ENCODE measurements at regions not wholly inside any gene's neighbourhood (a gene's known extent, or its start where the extent isn't known, plus 50 kb on each side); places are given as distances from the start of the nearest gene placed in this dataset.

- WGBS, 4 donors = 77 to 84% (median 84%) methylated on average over 6 of the region's 6 CpGs
- Histone ChIP-seq H3K27me3 (no peaks in the 10 kb centered on the region), H3K4me1 (no peaks in the 10 kb centered on the region), H3K4me3 (no peak overlapping the region), H3K9me3 (no peaks in the 10 kb centered on the region), H3K36me3 (no peaks in the 10 kb centered on the region), H3K27ac (no peak overlapping the region)
- no peak for TF ChIP-seq POLR2A (IDR thresholded peaks at IDR 0.05)
- TF ChIP-seq CTCF (IDR thresholded peaks at IDR 0.05) = no peak
- intact Hi-C loops (cut with DNase I) = no loop called here
- ATAC-seq = no peak
- DNase-seq = no peak
Measured at GRCh38 chr20:55774628-55775027, 230.7 kb downstream of the CBLN4 start.

GRCh38 chr20:55761797-55762196 is 243.5 kb downstream of the CBLN4 start:
- ATAC-seq (no peak), DNase-seq (no peak)
- H3K27ac ChIP-seq = no peak overlapping the region
- TF ChIP-seq POLR2A (IDR thresholded peaks at IDR 0.05) (no peak), CTCF (IDR thresholded peaks at IDR 0.05) (no peak)
- H3K27me3 ChIP-seq = no peaks in the 10 kb centered on the region
- H3K4me3 ChIP-seq = no peak overlapping the region
- H3K36me3 ChIP-seq = no peaks in the 10 kb centered on the region
- peaks cover 0 to 7% (median 0%) of the 10 kb centered on the region in 12 donors for H3K9me3 ChIP-seq
- H3K4me1 ChIP-seq = no peaks in the 10 kb centered on the region
- intact Hi-C loops (cut with DNase I) = no loop called here

GRCh38 chr20:55761100-55761499 is 244.2 kb downstream of the CBLN4 start:
- intact Hi-C loops (cut with DNase I) = no loop called here
- no peak for DNase-seq
- H3K9me3 ChIP-seq = peaks cover 0 to 7% (median 0%) of the 10 kb centered on the region in 12 donors
- no peak for TF ChIP-seq CTCF (IDR thresholded peaks at IDR 0.05)
- no peak for TF ChIP-seq POLR2A (IDR thresholded peaks at IDR 0.05)
- no peak overlapping the region for H3K27ac ChIP-seq
- H3K27me3 ChIP-seq = no peaks in the 10 kb centered on the region
- H3K4me1 ChIP-seq = no peaks in the 10 kb centered on the region
- WGBS, 4 donors = 40 to 52% (median 48%) methylated on average over 3 of the region's 3 CpGs
- no peaks in the 10 kb centered on the region for H3K36me3 ChIP-seq
- H3K4me3 ChIP-seq = no peak overlapping the region
- ATAC-seq = no peak

- H3K4me1 ChIP-seq = no peaks in the 10 kb centered on the region
- DNase-seq (no peak), ATAC-seq (no peak)
- H3K27me3 ChIP-seq = no peaks in the 10 kb centered on the region
- TF ChIP-seq POLR2A (IDR thresholded peaks at IDR 0.05) (no peak), CTCF (IDR thresholded peaks at IDR 0.05) (no peak)
- intact Hi-C loops (cut with DNase I) = no loop called here
- H3K4me3 ChIP-seq = no peak overlapping the region
- H3K27ac ChIP-seq = no peak overlapping the region
- H3K36me3 ChIP-seq = no peaks in the 10 kb centered on the region
- H3K9me3 ChIP-seq = peaks cover 0 to 7% (median 0%) of the 10 kb centered on the region in 12 donors
- 36 to 47% (median 40%) methylated on average over 3 of the region's 3 CpGs for WGBS, 4 donors
Measured at GRCh38 chr20:55760586-55760985, 244.7 kb downstream of the CBLN4 start.
